A673 (cell line): ENCODE measurements at regions not wholly inside any gene's neighbourhood (a gene's known extent, or its start where the extent isn't known, plus 50 kb on each side); places are given as distances from the start of the nearest gene placed in this dataset.
A peak's percentile ranks its signal among the peaks of the same experiment; 100 is the strongest.

Experiments
- BruUV-seq: library from RNA; stranded (reverse); fragments of 400-500 nt; replicated peaks from 2 replicates; lab custom pipeline; 2021; lab: Mats Ljungman, UMichigan
- CTCF ChIA-PET: fragments of 300-600 bp; sonication (Branson Sonifier 250); formaldehyde crosslinking; loops from one replicate; lab custom pipeline; 2022; ENCODE audit warnings: antibody characterized with exemption; lab: Charles Lee
- POLR2A ChIA-PET: fragments of 300-600 bp; sonication (Branson Sonifier 250); formaldehyde crosslinking; loops from one replicate; lab custom pipeline; 2022; ENCODE audit warnings: antibody characterized with exemption; ENCODE audit not compliant: low non-redundant PET; lab: Charles Lee
- DNase-seq: peaks from one replicate; pipeline ENCODE4 v3.0.0-alpha.2; 2015; ENCODE audit warnings: low spot score
- H3K27ac ChIP-seq: fragments of 200-600 bp; sonication (generic); 2 replicates; pipeline ENCODE4 v1.5.1; 2016; ENCODE audit warnings: mixed run types, low read depth, mild to moderate bottlenecking, mixed read lengths, antibody characterized with exemption, low read length; ENCODE audit not compliant: poor library complexity, severe bottlenecking
- H3K27me3 ChIP-seq: fragments of 200-600 bp; sonication (generic); replicated peaks from 2 replicates; pipeline ENCODE4 v1.6.1; 2017; ENCODE audit warnings: mixed run types, low read depth, mild to moderate bottlenecking, mixed read lengths, antibody characterized with exemption, low read length; ENCODE audit not compliant: insufficient read depth, poor library complexity
- H3K36me3 ChIP-seq: fragments of 200-600 bp; sonication (generic); 2 replicates; pipeline ENCODE4 v1.6.1; 2016; ENCODE audit warnings: mixed run types, mild to moderate bottlenecking, mixed read lengths, antibody characterized with exemption, low read length; ENCODE audit not compliant: insufficient read depth, poor library complexity, severe bottlenecking
- H3K4me1 ChIP-seq: fragments of 200-600 bp; sonication (generic); 2 replicates; pipeline ENCODE4 v1.6.1; 2017; ENCODE audit warnings: mixed run types, mild to moderate bottlenecking, mixed read lengths, antibody characterized with exemption, low read length; ENCODE audit not compliant: insufficient read depth, poor library complexity, severe bottlenecking
- H3K4me3 ChIP-seq: fragments of 200-600 bp; sonication (generic); 2 replicates; pipeline ENCODE4 v1.5.1; 2016; ENCODE audit warnings: low read depth, mixed run types, mild to moderate bottlenecking, mixed read lengths, low read length; ENCODE audit not compliant: poor library complexity, severe bottlenecking
- H3K9me3 ChIP-seq: fragments of 200-600 bp; sonication (generic); 2 replicates; pipeline ENCODE4 v1.6.1; 2016; ENCODE audit warnings: mixed run types, low read depth, mild to moderate bottlenecking, mixed read lengths, antibody characterized with exemption, low read length; ENCODE audit not compliant: poor library complexity, severe bottlenecking
- CTCF ChIP-seq: fragments of 300-800, 200-600 bp; sonication (generic); conservative IDR thresholded peaks from 2 replicates; pipeline ENCODE4 v1.5.1; 2017; ENCODE audit warnings: low read depth, mild to moderate bottlenecking, antibody characterized with exemption, low read length, moderate library complexity, mixed read lengths
- EZH2 ChIP-seq: fragments of 200-600 bp; sonication (generic); IDR thresholded peaks from 2 replicates; pipeline ENCODE4 v1.6.1; 2017; ENCODE audit warnings: borderline replicate concordance, low read depth, mild to moderate bottlenecking, mixed read lengths, antibody characterized with exemption, low read length; ENCODE audit not compliant: poor library complexity, severe bottlenecking
- intact Hi-C: fragments of 100-400 bp; cut with micrococcal nuclease; formaldehyde crosslinking; loops from one replicate; pipeline ENCODE4 v1.10.0; 2022; ENCODE audit not compliant: unreplicated experiment

- BruUV-seq: no TSS peak
- Histone ChIP-seq H3K4me3 (no peak overlapping the region), H3K27ac (no peak overlapping the region), H3K4me1 (peaks cover 33% of the 10 kb centered on the region), H3K36me3 (no peaks in the 10 kb centered on the region), H3K9me3 (no peaks in the 10 kb centered on the region), H3K27me3 (no peaks in the 10 kb centered on the region)
- TF ChIP-seq EZH2 (no peak), CTCF (no peak)
- intact Hi-C loops: no loop called here
- ChIA-PET POLR2A (no interaction called here), CTCF (no interaction called here)
- DNase-seq: no peak
These were observed 350.0 kb upstream of the GATB start for GRCh38 chr4:152110780-152111179.

- peak; percentile 39 for DNase-seq
These were observed 349.0 kb upstream of the GATB start for GRCh38 chr4:152109531-152110509.

More at GRCh38 chr4:152109531-152110509, 349.0 kb upstream of the GATB start:
- Histone ChIP-seq H3K4me3 (no peak overlapping the region), H3K27me3 (no peaks in the 10 kb centered on the region), H3K36me3 (no peaks in the 10 kb centered on the region), H3K27ac (peak overlapping the region; percentile 43), H3K4me1 (peaks cover 24% of the 10 kb centered on the region), H3K9me3 (no peaks in the 10 kb centered on the region)
- CTCF ChIA-PET: no interaction called here
- TF ChIP-seq CTCF: no peak
- TF ChIP-seq EZH2: no peak
- no TSS peak for BruUV-seq
- POLR2A ChIA-PET: no interaction called here
- intact Hi-C loops: no loop called here
